CD8-positive, alpha-beta memory T cell (primary cell): ENCODE measurements at regions not wholly inside any gene's neighbourhood (a gene's known extent, or its start where the extent isn't known, plus 50 kb on each side); places are given as distances from the start of the nearest gene placed in this dataset.

ENCODE experiments used
- CTCF ChIA-PET: fragments of 350-600 bp; sonication (Branson Sonifier 250); formaldehyde crosslinking; loops from one replicate; lab custom pipeline; 2021; ENCODE audit warnings: antibody characterized with exemption; lab: Charles Lee
- POLR2A ChIA-PET: fragments of 350-600 bp; sonication (Branson Sonifier 250); formaldehyde crosslinking; loops from one replicate; lab custom pipeline; 2021; ENCODE audit warnings: antibody characterized with exemption; lab: Charles Lee
- DNase-seq, 5 donors: peaks; one replicate each; pipeline versions ENCODE4 v3.0.0 to v3.0.0-alpha.2; 2020 to 2022; ENCODE audit warnings: mixed read lengths in 1 of 5
- H3K27ac ChIP-seq: one replicate; pipeline ENCODE4 v1.7.0; 2013; ENCODE audit warnings: low read depth, mild to moderate bottlenecking, low read length, moderate library complexity
- H3K27me3 ChIP-seq: 2 replicates; pipeline ENCODE4 v1.7.0; 2013; ENCODE audit warnings: low read length, mild to moderate bottlenecking; ENCODE audit not compliant: insufficient read depth, poor library complexity, severe bottlenecking
- H3K36me3 ChIP-seq: 2 replicates; pipeline ENCODE4 v1.7.0; 2013; ENCODE audit warnings: mild to moderate bottlenecking, low read length, moderate library complexity; ENCODE audit not compliant: insufficient read depth
- H3K4me1 ChIP-seq: 2 replicates; pipeline ENCODE4 v1.7.0; 2013; ENCODE audit warnings: mild to moderate bottlenecking, low read length, moderate library complexity; ENCODE audit not compliant: insufficient read depth
- H3K4me3 ChIP-seq: 2 replicates; pipeline ENCODE4 v1.7.0; 2013; ENCODE audit warnings: mild to moderate bottlenecking, low read length
- H3K9me3 ChIP-seq: 2 replicates; pipeline ENCODE4 v1.7.0; 2013; ENCODE audit warnings: mild to moderate bottlenecking, low read length
- H3K27ac Mint-ChIP-seq, 8 donors: one replicate each; pipeline ENCODE4 v1.8.0; 2020 to 2021; ENCODE audit warnings: mixed read lengths in 8 of 8, mild to moderate bottlenecking in 6 of 8, inconsistent platforms in 3 of 8, moderate library complexity in 3 of 8
- H3K27me3 Mint-ChIP-seq, 2 donors: one replicate each; pipeline ENCODE4 v1.8.0; 2020 to 2021; ENCODE audit warnings: mixed read lengths in 2 of 2, mild to moderate bottlenecking in 1 of 2, moderate library complexity in 1 of 2
- H3K36me3 Mint-ChIP-seq, 3 donors: one replicate each; pipeline ENCODE4 v1.8.0; 2020 to 2021; ENCODE audit warnings: mixed read lengths in 3 of 3, inconsistent platforms in 1 of 3, mild to moderate bottlenecking in 1 of 3
- H3K4me1 Mint-ChIP-seq, 3 donors: one replicate each; pipeline ENCODE4 v1.8.0; 2020 to 2021; ENCODE audit warnings: mixed read lengths in 3 of 3, inconsistent platforms in 1 of 3, mild to moderate bottlenecking in 1 of 3
- H3K4me3 Mint-ChIP-seq, 7 donors: one replicate each; pipeline ENCODE4 v1.8.0; 2020 to 2021; ENCODE audit warnings: mixed read lengths in 7 of 7, mild to moderate bottlenecking in 6 of 7, moderate library complexity in 4 of 7, inconsistent platforms in 2 of 7
- H3K9me3 Mint-ChIP-seq, 5 donors: one replicate each; pipeline ENCODE4 v1.8.0; 2020 to 2022; ENCODE audit warnings: mixed read lengths in 5 of 5, mild to moderate bottlenecking in 3 of 5, moderate library complexity in 2 of 5, inconsistent platforms in 1 of 5

- Histone ChIP-seq H3K36me3 (no peaks in the 10 kb centered on the region), H3K27ac (no peak overlapping the region), H3K9me3 (no peaks in the 10 kb centered on the region), H3K27me3 (no peaks in the 10 kb centered on the region), H3K4me3 (no peak overlapping the region), H3K4me1 (no peaks in the 10 kb centered on the region)
- peaks cover 0 to 7% (median 2%) of the 10 kb centered on the region in 3 donors for H3K4me1 Mint-ChIP-seq
- no peak overlapping the region for H3K4me3 Mint-ChIP-seq
- CTCF ChIA-PET, result no interaction called here
- no peaks in the 10 kb centered on the region for H3K36me3 Mint-ChIP-seq
- POLR2A ChIA-PET, result no interaction called here
- H3K9me3 Mint-ChIP-seq, result peaks cover 0 to 3% (median 0%) of the 10 kb centered on the region in 5 donors
- no peak overlapping the region for H3K27ac Mint-ChIP-seq
- H3K27me3 Mint-ChIP-seq, result no peaks in the 10 kb centered on the region
- no peak for DNase-seq
Measured at GRCh38 chr2:147509821-147510220, 335.0 kb upstream of the ACVR2A start.

GRCh38 chr2:147506889-147507288, 337.9 kb upstream of the ACVR2A start:
- Mint-ChIP-seq H3K4me3 (no peak overlapping the region), H3K9me3 (peaks cover 0 to 3% (median 0%) of the 10 kb centered on the region in 5 donors), H3K27me3 (no peaks in the 10 kb centered on the region), H3K4me1 (peaks cover 6 to 22% (median 15%) of the 10 kb centered on the region in 3 donors), H3K36me3 (no peaks in the 10 kb centered on the region), H3K27ac (no peak overlapping the region)
- Histone ChIP-seq H3K36me3 (no peaks in the 10 kb centered on the region), H3K9me3 (no peaks in the 10 kb centered on the region), H3K27me3 (no peaks in the 10 kb centered on the region), H3K27ac (no peak overlapping the region), H3K4me1 (no peaks in the 10 kb centered on the region), H3K4me3 (no peak overlapping the region)
- CTCF ChIA-PET, result no interaction called here
- DNase-seq, result no peak
- POLR2A ChIA-PET, result no interaction called here

- peaks cover 17% of the 10 kb centered on the region for H3K4me1 ChIP-seq
- no peaks in the 10 kb centered on the region for H3K36me3 Mint-ChIP-seq
- H3K27me3 Mint-ChIP-seq, result no peaks in the 10 kb centered on the region
- H3K36me3 ChIP-seq, result no peaks in the 10 kb centered on the region
- H3K4me1 Mint-ChIP-seq, result peaks cover 25 to 42% (median 32%) of the 10 kb centered on the region in 3 donors
- H3K27ac ChIP-seq, result no peak overlapping the region
- peak overlapping the region in 1 of 8 donors; percentile 8 for H3K27ac Mint-ChIP-seq
- no peak for DNase-seq
- H3K9me3 ChIP-seq, result no peaks in the 10 kb centered on the region
- H3K27me3 ChIP-seq, result no peaks in the 10 kb centered on the region
- POLR2A ChIA-PET, result no interaction called here
- CTCF ChIA-PET, result no interaction called here
- H3K4me3 ChIP-seq, result no peak overlapping the region
- peaks cover 0 to 3% (median 0%) of the 10 kb centered on the region in 5 donors for H3K9me3 Mint-ChIP-seq
- H3K4me3 Mint-ChIP-seq, result no peak overlapping the region
Measured at GRCh38 chr2:147502711-147503290, 342.0 kb upstream of the ACVR2A start.

GRCh38 chr2:147501968-147502367, 342.9 kb upstream of the ACVR2A start:
- CTCF ChIA-PET, result no interaction called here
- H3K27ac Mint-ChIP-seq, result peak overlapping the region in 2 of 8 donors; percentile 39 to 54
- H3K4me1 Mint-ChIP-seq, result peaks cover 28 to 46% (median 32%) of the 10 kb centered on the region in 3 donors

GRCh38 chr2:147500819-147501395, 343.9 kb upstream of the ACVR2A start:
- no peak for DNase-seq

More at GRCh38 chr2:147501968-147502367, 342.9 kb upstream of the ACVR2A start:
- Mint-ChIP-seq H3K36me3 (no peaks in the 10 kb centered on the region), H3K27me3 (no peaks in the 10 kb centered on the region), H3K4me3 (no peak overlapping the region), H3K9me3 (peaks cover 0 to 3% (median 0%) of the 10 kb centered on the region in 5 donors)
- Histone ChIP-seq H3K4me3 (no peak overlapping the region), H3K9me3 (no peaks in the 10 kb centered on the region), H3K4me1 (peaks cover 17% of the 10 kb centered on the region), H3K27ac (no peak overlapping the region), H3K27me3 (no peaks in the 10 kb centered on the region), H3K36me3 (no peaks in the 10 kb centered on the region)
- no peak for DNase-seq
- POLR2A ChIA-PET, result no interaction called here

GRCh38 chr2:147500229-147500628, 344.6 kb upstream of the ACVR2A start:
- H3K36me3 ChIP-seq, result no peaks in the 10 kb centered on the region
- no peaks in the 10 kb centered on the region for H3K36me3 Mint-ChIP-seq
- CTCF ChIA-PET, result no interaction called here
- peaks cover 28 to 50% (median 32%) of the 10 kb centered on the region in 3 donors for H3K4me1 Mint-ChIP-seq
- H3K4me3 ChIP-seq, result no peak overlapping the region
- POLR2A ChIA-PET, result no interaction called here
- H3K9me3 ChIP-seq, result no peaks in the 10 kb centered on the region
- H3K27me3 Mint-ChIP-seq, result no peaks in the 10 kb centered on the region
- no peaks in the 10 kb centered on the region for H3K27me3 ChIP-seq
- H3K4me1 ChIP-seq, result peaks cover 17% of the 10 kb centered on the region
- peak in 1 of 5 donors; percentile 26 for DNase-seq
- H3K4me3 Mint-ChIP-seq, result peak overlapping the region in 6 of 7 donors; percentile 0 to 54 (median 33)
- H3K9me3 Mint-ChIP-seq, result peaks cover 0 to 1% (median 0%) of the 10 kb centered on the region in 5 donors
- peak overlapping the region in 4 of 8 donors; percentile 6 to 88 (median 42) for H3K27ac Mint-ChIP-seq
- H3K27ac ChIP-seq, result no peak overlapping the region

More at GRCh38 chr2:147500819-147501395, 343.9 kb upstream of the ACVR2A start:
- no peaks in the 10 kb centered on the region for H3K36me3 Mint-ChIP-seq
- CTCF ChIA-PET, result no interaction called here
- H3K27ac Mint-ChIP-seq, result peak overlapping the region in 1 of 8 donors; percentile 9
- peaks cover 0 to 1% (median 0%) of the 10 kb centered on the region in 5 donors for H3K9me3 Mint-ChIP-seq
- H3K27me3 ChIP-seq, result no peaks in the 10 kb centered on the region
- no peaks in the 10 kb centered on the region for H3K36me3 ChIP-seq
- no peaks in the 10 kb centered on the region for H3K9me3 ChIP-seq
- H3K27me3 Mint-ChIP-seq, result no peaks in the 10 kb centered on the region
- peaks cover 28 to 50% (median 32%) of the 10 kb centered on the region in 3 donors for H3K4me1 Mint-ChIP-seq
- no peak overlapping the region for H3K4me3 ChIP-seq
- peak overlapping the region in 1 of 7 donors; percentile 45 for H3K4me3 Mint-ChIP-seq
- H3K27ac ChIP-seq, result no peak overlapping the region
- H3K4me1 ChIP-seq, result peaks cover 17% of the 10 kb centered on the region
- POLR2A ChIA-PET, result no interaction called here

- H3K27me3 ChIP-seq, result no peaks in the 10 kb centered on the region
- H3K4me1 ChIP-seq, result peaks cover 17% of the 10 kb centered on the region
- ChIA-PET CTCF (no interaction called here), POLR2A (no interaction called here)
- peak overlapping the region in 5 of 8 donors; percentile 9 to 88 (median 29) for H3K27ac Mint-ChIP-seq
- no peak overlapping the region for H3K4me3 ChIP-seq
- H3K27me3 Mint-ChIP-seq, result no peaks in the 10 kb centered on the region
- peaks cover 0 to 1% (median 0%) of the 10 kb centered on the region in 5 donors for H3K9me3 Mint-ChIP-seq
- H3K9me3 ChIP-seq, result no peaks in the 10 kb centered on the region
- no peaks in the 10 kb centered on the region for H3K36me3 Mint-ChIP-seq
- no peak overlapping the region for H3K27ac ChIP-seq
- no peak for DNase-seq
- no peaks in the 10 kb centered on the region for H3K36me3 ChIP-seq
- H3K4me3 Mint-ChIP-seq, result peak overlapping the region in 5 of 7 donors; percentile 0 to 54 (median 45)
- H3K4me1 Mint-ChIP-seq, result peaks cover 28 to 50% (median 32%) of the 10 kb centered on the region in 3 donors
Measured at GRCh38 chr2:147499785-147500184, 345.0 kb upstream of the ACVR2A start.

GRCh38 chr2:147495734-147496133, 349.1 kb upstream of the ACVR2A start:
- Histone ChIP-seq H3K27me3 (no peaks in the 10 kb centered on the region), H3K4me3 (no peak overlapping the region), H3K4me1 (peaks cover 13% of the 10 kb centered on the region), H3K36me3 (no peaks in the 10 kb centered on the region), H3K9me3 (no peaks in the 10 kb centered on the region), H3K27ac (no peak overlapping the region)
- no peaks in the 10 kb centered on the region for H3K9me3 Mint-ChIP-seq
- ChIA-PET CTCF (no interaction called here), POLR2A (no interaction called here)
- H3K27me3 Mint-ChIP-seq, result no peaks in the 10 kb centered on the region
- no peak overlapping the region for H3K4me3 Mint-ChIP-seq
- peaks cover 24 to 53% (median 25%) of the 10 kb centered on the region in 3 donors for H3K4me1 Mint-ChIP-seq
- H3K27ac Mint-ChIP-seq, result no peak overlapping the region
- DNase-seq, result no peak
- H3K36me3 Mint-ChIP-seq, result no peaks in the 10 kb centered on the region
